Posterior cingulate gyrus (tissue), 11 donors: ENCODE measurements at regions not wholly inside any gene's neighbourhood (a gene's known extent, or its start where the extent isn't known, plus 50 kb on each side); places are given as distances from the start of the nearest gene placed in this dataset.

ENCODE experiments used
- DNase-seq, 10 donors: peaks; one replicate each; pipeline versions ENCODE4 v3.0.0 to v3.0.0-alpha.2; 2020 to 2021; ENCODE audit warnings: mixed read lengths in 3 of 10
- intact Hi-C: fragments of 100-400 bp; cut with DNase I; formaldehyde crosslinking; loops from one replicate; pipeline ENCODE4 v1.15.1; 2023

DNA sequence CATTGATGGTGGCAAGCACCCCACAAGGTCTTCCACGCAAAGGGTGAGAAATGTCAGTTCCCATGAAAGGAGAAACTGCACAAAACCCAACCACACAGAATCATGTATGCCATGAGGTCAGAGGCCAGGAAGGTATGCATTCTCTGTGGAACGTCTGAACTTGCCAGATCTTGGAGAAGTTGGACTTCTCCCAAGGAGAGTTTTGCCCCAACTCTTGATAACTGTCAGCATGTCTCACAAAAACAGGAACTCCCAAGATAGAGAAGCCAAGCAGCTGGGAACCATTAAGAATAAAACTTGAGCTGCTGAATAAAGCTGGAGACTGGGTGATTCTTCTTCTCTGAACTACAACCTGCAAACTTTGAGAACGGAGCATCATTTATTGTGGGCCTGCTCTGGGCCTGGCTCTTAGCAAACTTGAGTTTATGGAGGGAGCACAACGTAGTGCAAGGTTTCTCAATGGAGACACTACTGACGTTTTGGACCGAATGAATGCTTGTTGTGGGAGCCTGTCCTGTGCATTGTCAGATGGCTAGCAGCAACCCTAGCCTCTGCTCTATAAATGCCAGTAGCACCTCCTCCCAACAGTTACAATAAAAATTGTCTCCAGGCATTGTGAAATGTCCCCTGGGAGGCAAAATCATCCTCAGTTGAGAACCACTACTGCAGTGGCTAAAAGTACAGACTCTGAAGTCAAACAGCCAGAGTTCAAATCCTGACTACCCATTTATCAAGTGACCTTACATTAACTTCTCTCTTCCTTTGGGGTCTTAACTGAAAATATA, 193.5 kb downstream of the ACTL7B start:
- intact Hi-C loops, result no loop called here
- DNase-seq, result no peak

DNA sequence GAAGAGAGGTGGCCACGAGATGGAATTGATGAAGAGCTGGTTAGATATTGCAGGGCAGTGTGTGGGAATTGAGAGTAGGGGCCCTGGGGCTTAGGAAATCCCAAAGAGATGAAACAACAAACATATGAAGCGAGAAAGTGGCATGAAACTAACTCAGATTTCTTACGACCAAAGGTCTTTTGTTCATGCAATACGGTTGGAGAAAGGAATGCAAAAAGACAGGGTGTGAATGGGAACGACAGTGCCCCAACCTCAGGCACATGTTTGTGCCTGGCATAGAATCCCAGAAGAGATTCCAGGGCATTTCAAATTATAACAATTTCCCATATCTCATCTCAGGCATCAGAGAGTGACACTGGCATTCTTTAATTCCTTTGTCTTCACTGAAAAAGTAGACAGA, 199.2 kb downstream of the ACTL7B start:
- intact Hi-C loops, result no loop called here
- DNase-seq, result no peak

DNA sequence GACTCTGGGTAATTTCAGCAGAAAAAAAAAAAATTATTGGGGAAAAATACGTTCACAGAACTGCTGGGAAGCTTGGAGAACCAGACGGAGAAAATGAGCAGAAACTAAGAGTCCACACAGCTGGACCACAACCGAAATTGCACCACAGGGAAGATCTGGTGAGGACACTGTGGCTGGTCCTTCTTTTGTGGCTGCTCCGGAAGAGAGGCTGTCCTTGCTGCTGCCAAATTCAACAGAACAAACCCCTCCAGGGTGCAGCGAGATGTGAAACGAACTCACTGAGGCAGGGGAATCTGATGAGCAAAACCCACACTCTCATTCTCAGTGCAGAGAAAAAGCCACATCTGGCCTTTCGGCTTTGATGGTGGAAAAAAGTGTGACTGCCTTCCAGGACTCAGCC, 200.0 kb downstream of the ACTL7B start:
- intact Hi-C loops, result no loop called here
- no peak for DNase-seq

DNA sequence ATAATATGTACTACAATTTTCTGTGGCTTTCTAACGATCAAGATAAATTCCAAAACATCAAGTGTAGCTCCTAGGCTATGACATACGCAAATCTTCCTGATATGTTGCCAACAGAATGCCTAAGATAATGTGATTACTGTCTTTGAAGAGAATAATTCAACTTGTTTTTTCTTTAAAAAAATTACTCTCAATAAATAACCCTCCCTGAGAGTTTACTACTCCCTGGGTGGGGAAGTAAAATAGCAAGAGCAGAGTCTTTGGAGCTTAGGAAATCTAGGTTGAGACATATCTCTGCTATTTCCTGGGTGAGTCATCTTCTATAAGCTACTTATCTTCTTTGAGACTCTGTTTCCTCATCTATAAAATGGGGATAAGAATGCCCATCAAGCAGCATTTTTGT, 201.2 kb downstream of the ACTL7B start:
- DNase-seq, result no peak
- intact Hi-C loops, result no loop called here

DNA sequence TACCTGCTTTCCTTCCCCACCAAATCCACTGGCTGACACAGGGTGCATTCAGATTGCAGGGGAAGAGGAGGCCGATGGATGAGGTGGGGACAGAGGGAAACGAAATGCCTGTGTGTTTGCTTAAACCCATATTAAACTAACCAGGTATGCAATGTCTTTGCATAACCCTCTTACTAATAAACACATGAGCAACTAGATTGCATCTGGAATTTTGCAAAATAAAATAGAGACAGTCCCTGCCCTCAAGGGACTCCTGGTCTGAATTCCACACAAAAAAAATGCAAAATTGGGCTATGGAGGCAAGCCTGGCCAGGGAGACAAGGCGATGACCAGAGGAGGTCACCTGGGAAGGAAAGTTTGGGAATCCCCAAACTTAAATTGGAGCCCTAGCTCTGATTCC, 202.9 kb downstream of the ACTL7B start:
- no peak for DNase-seq
- intact Hi-C loops, result no loop called here

DNA sequence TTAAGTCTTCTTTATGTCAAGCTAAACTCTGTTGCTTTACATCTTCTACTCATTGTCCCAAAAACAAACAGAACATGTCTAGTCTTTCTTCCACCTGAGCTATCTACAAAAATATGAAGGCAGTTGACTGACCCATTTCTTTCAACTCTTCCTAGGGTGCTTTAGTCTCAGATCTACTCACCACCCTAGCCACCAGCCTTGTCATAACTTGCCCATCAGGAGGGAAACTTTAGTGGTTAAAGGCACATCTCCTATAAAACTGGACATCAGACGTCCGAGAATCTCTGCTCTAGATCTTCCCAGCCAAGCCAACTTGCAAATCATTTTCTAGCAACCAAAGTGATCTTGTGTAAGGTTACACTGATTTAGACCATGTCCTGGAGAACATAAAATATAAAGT, 205.0 kb downstream of the ACTL7B start:
- DNase-seq, result no peak
- intact Hi-C loops, result no loop called here

DNA sequence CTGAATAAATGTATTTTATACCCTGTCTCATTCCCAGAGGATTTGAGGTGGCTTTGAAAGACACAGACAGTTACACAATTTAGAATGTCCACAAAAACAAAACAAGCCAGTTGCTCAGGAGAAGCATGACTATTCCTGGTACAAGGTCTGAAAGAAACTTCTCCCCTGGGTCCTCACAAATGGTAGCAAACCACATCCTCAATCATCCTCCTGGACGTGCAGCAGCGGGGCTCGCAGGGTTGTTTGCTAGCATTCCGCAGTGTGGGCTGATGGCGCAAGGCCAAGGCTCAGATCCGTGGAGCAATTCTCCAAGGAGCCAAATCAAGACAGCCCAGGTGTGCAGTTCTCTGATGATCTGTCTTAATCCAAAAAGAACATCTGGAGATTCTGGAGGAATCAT, 210.3 kb downstream of the ACTL7B start:
- no peak for DNase-seq
- intact Hi-C loops, result no loop called here

DNA sequence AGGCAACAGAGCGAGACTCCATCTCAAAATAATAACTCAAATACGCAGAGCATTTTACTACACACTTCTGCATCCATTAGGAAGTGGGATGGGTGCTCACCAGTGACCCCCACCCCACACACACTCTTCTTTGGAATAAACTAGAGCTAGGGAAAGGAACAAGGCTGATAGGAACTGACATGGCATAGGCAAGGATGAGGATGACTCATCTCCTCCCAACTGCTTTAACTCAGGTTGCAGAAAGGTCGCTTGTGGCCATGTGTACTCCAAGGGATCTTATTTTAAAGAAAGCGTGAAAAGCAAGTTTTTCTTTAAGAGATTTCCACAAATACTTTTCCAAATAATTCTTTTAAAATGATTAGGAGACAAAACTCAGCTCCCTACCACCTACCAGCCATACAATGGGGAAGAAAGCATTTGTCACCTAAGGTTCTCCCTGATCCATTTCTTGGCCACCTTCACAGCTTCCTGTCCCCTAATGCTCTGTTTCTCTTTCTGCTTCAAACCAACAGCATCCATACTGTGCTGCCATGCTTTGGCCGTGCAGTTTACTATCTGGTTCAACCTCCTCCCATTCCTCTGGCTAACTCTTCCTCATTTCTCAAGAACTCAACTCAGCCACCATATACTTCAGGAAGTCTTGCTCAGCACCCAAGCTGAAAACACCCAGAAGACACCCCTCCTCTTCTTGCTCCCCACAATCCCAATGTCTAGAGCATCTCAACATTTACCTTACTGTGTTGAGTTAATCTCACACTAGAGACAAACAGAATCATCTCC, 211.9 kb downstream of the ACTL7B start:
- intact Hi-C loops, result no loop called here

DNA sequence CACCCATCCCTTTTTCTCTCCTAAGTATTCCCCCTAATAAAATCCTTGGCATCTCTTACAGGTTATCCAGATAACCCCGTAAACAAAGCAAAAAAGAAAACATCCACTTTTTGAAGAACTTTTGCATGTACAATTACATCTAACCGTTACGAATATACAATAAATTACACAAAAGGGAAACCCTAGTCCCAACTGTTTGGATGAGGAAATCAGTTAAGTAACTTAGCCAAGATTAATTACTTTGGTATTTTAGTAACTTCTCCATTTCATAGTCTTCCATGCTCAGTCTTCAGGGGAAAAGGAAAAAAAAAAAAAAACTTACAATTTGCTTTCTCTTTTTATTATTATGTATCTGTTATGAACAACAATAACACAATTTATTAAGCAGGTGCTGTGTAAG, 212.9 kb downstream of the ACTL7B start:
- DNase-seq, result no peak

More for the DNA sequence above, 211.9 kb downstream of the ACTL7B start:
- no peak for DNase-seq

DNA sequence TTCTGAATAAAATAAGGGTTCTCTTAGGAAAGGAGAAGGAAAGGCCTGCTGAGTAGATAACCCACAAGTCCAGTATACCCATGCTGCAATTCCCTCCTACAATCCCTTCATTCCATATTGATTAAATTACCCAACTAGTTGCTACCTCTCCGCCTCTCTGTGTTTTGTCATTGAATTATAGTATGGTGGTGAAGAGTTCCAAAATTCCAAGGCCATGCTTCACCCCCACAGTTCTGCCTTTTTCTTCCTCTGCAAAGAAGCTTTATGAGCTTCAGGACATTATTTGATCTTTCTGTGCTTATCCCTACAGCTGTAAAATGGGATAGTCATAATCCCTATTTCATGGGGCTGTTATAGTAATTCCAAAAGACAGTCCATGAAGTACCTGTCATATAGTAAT, 215.6 kb downstream of the ACTL7B start:
- no peak for DNase-seq
- intact Hi-C loops, result no loop called here

More for the DNA sequence above, 212.9 kb downstream of the ACTL7B start:
- intact Hi-C loops, result no loop called here

DNA sequence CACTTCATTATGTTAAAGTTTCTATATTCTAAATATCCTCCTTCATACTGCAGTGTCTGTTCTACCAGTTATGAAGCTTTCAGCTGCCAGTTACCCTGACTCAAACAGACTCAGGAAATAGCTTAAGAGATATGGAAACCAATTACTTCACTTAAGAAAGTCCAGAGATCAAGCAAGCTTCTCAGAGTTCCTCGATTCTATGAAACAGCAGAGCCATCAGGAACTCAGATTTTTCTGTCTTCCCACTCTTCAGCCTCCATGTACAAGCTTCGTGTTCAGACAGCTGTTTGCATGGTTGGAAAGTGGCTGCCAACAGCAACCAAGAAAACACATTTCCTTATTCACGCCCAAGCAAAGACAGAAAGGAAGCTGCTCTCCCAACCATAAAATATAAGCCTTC, 216.1 kb downstream of the ACTL7B start:
- intact Hi-C loops, result no loop called here
- DNase-seq, result no peak

DNA sequence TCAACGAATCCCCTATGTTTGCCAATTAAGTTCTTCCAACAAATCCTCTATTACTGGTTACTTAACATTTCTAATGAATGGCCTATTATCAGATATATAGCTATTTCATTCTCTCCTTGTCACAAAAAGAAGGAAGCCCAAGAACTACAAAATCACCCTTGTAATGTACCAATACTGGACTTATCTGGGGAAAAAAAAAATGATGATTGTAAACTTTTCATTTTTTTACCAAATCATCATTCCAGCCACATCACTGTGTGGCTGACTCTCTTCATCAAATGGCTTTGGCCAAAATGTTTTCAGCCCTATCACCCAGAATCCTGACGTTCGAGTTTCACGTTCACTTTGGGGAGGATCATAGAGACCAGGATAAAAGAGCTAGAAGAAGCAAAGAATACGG, 216.7 kb downstream of the ACTL7B start:
- no peak for DNase-seq
- intact Hi-C loops, result no loop called here

DNA sequence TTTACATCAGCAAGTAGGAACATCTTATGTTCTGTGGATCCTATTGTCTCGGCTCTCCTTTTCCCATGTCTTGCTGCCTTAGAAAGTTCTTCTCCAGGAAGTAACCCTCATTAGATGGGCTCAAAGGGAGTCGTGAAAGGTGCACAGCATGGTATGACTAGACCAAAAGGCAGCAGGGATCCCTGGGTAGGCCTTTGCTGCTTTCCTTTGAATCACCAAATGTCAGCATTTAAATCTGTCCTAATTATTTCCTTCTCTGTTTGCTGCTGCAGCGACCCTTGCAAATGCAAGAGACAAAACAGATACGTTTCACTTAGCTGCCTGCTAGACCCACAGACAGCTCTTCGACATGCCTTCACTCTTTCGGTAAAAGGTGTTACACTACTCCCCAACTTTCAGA, 218.4 kb downstream of the ACTL7B start:
- intact Hi-C loops, result no loop called here
- DNase-seq, result no peak

DNA sequence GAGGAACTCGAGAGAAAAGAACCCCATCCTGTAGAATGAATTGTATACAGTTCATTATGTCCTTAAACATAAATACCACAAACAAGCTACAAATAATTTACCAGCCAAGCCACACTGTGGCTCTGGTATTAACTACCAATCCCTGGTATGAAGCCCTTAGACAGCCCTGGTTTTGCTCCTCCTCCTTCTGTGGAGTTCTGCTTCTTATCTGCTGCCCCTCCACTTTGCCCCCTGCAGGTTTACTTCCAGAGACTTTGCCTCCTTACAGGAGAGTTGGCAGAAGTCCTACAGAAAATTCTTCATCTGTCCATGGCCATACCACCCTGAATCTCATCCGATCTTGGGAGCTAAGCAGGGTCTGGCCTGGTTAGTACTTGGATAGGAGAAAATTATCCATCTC, 219.8 kb downstream of the ACTL7B start:
- intact Hi-C loops, result no loop called here
- no peak for DNase-seq

DNA sequence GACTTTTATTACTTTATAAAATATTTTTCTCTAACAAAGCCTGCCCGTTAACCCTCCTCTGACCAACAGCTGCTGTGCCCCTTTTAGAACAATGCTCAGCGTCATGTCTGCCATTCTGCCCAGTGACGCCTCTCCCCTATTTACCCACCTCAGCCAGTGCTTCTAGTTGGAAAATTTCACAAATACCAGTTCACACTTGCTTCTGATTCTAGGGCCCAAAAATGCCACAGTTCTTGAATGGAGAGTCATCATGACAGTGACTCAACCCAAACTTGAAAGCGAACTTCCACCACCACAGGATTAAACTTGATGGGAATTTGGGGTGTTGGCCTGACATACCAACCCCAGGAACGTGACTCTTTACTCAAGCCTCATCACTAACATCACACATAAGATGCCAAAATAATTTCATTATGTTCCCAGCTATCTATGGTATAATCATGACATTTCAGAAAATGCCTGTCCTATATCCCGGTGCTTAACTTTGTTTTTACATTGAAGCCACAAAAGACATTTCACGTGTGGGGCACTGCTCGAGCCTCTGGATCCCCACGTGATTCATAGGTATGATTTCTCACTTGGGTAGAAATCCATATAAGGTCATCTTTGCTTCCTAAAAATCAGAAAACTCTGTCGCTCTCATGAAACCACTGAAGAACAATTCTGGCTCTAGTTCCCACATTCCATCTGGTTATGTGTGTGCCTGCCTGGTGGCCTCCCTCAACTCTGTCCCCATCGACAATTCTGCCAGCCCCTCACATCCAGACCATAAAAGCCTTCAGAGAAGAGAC, 220.9 kb downstream of the ACTL7B start:
- no peak for DNase-seq
- intact Hi-C loops, result no loop called here

DNA sequence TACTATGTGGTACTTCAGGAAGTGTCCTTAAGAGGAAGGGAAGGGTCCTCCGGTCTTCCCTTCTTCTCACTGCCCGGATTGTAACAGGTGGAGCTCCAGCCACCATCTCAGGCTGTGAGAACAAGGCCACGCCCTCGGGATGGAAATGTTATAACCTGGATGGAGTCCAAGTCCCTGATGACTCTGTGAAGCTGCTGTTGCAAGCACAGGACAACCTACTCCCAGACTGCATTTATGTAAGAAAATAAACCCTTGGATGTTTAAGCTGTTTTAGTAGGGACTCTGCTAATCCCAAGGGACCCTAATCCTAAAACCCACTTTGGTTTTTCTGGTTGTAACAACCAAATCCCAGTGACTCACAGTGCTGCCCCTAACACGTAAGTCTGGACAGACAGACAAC, 221.6 kb downstream of the ACTL7B start:
- DNase-seq, result no peak
- intact Hi-C loops, result no loop called here

DNA sequence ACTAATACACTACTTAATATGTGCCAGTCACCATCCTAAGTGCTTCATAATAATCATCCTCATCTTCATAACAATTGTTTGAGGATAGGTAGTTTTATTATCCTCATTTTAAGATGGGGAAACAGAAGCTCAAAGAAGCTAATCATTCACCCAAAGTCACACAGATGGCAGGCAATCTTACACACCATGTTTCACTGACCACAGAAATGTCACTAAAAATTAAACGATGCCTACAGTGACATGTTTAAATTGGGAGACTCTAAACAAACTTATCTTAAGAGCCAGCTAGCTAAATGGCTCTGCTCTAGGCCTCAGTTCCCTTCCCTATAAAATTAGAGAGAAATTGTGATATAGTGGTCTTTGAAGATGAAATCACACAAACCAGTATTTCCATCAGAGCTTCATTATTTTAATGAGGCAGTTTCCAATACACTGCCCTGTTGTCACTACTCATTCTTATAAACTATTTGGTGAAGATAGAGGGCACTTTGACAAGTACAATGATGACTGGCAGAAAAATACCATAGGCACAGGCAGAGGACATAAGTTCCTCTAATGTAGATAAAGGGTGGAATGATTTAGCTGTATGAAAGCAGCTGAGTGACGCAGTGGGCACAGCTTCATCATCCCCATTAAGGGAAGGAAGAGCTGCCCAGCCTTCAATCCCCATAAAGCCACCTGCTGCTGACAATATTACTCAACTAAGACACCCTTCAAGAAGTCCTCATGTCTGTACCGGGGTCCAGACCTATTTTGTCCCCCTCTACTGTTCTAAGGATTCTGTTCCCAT, 224.1 kb downstream of the ACTL7B start:
- no peak for DNase-seq
- intact Hi-C loops, result no loop called here

DNA sequence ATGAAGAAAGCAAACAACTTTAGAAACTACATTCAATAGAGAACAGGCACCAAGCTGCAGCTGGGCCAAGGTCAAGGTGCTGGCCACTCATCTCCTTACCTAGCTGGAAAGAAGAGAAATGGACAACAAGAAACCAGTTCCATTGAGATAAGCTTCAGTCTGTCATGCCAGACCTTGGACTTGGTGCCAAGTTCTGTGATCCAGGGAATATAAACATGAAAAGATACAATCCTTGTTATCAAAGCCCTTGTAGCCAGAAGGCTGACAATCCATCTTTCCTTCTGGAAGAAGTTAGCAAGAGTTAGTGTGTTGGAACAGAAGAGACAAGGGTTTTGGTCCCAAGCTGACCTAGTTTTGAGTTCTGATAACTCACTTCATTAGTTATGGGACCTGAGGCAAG, 227.5 kb downstream of the ACTL7B start:
- intact Hi-C loops, result no loop called here
- no peak for DNase-seq

DNA sequence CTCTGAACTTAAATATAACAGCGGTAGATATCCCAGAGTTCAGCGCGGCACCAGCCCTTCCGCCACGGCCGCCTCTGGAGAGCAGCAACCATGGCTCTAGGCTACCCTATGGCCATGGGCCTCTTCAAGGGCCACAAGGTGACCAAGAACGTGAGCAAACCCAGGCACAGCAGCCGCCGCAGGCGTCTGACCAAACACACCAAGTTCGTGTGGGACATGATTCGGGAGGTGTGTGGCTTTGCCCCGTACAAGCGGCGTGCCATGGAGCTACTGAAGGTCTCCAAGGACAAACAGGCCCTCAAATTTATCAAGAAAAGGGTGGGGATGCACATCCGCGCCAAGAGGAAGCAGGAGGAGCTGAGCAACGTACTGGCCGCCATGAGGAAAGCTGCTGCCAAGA, 229.0 kb downstream of the ACTL7B start:
- DNase-seq, result no peak
- intact Hi-C loops, result no loop called here

DNA sequence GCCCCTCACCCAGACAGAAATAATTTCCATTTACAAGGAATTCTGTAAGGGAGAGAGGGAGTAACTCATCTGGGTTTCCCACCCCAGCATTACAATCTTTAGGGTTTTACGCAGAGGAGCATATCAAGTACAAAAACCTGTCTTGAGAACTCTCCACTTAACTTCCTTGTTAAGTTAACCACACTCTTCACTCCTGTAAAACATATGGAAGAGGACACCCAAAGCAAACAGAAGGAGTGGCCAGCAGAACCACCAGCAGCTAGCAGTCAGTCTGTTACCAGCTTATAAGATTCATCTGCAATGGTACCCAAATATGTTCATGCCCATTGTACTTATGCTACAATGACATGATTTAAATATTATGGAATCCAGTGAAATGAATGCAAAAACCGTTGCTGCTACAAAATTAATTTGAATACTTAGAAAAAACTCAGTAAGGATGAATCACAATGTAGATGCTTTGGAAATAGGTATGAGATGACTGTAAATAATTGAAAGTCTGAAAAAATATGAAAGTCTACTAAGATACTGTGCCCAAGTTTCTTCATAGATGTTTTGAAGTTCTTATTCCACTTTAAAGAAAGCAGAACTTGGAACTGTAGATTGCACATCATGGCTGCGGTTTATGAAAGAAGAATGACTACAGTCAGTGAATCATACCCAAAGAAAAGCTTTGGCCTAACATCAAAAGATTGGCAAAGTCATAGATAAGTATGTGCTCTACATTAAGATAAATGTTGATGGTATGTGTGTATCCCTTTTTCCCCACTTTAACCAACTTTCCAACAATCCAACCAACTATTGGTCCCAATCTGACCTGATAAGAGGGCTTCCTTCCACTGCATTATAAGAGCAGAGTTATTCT, 233.6 kb downstream of the ACTL7B start:
- no peak for DNase-seq
- intact Hi-C loops, result no loop called here
